Smooth muscle cell (in vitro differentiated cells): ENCODE measurements at regions not wholly inside any gene's neighbourhood (a gene's known extent, or its start where the extent isn't known, plus 50 kb on each side); places are given as distances from the start of the nearest gene placed in this dataset.

Experiments used
- DNase-seq: peaks from one replicate; lab custom pipeline; 2025; ENCODE audit not compliant: unreplicated experiment; lab: John Stamatoyannopoulos, UW
- H2AFZ ChIP-seq: fragments of 200-600 bp; sonication (generic); 2 replicates; pipeline ENCODE4 v1.6.0; 2016; ENCODE audit warnings: antibody characterized with exemption, low read depth, mild to moderate bottlenecking
- H3F3A ChIP-seq: fragments of 200-600 bp; sonication (generic); 2 replicates; pipeline ENCODE4 v1.6.0; 2017; ENCODE audit warnings: antibody characterized with exemption, low read depth
- H3K27ac ChIP-seq: fragments of 200-600 bp; sonication (generic); 2 replicates; pipeline ENCODE4 v1.5.1; 2016; ENCODE audit warnings: low read depth, mild to moderate bottlenecking
- H3K27me3 ChIP-seq: fragments of 200-600 bp; sonication (generic); 2 replicates; pipeline ENCODE4 v1.6.1; 2016; ENCODE audit warnings: low read depth, mild to moderate bottlenecking
- H3K36me3 ChIP-seq: fragments of 200-600 bp; sonication (generic); 2 replicates; pipeline ENCODE4 v1.5.1; 2016; ENCODE audit warnings: low read depth
- H3K4me1 ChIP-seq: fragments of 200-600 bp; sonication (generic); 2 replicates; pipeline ENCODE4 v1.5.1; 2016; ENCODE audit warnings: low read depth
- H3K4me2 ChIP-seq: fragments of 200-600 bp; sonication (generic); 2 replicates; pipeline ENCODE4 v1.6.0; 2016; ENCODE audit warnings: mild to moderate bottlenecking
- H3K4me3 ChIP-seq: fragments of 200-600 bp; sonication (generic); 2 replicates; pipeline ENCODE4 v1.5.1; 2016; ENCODE audit warnings: mild to moderate bottlenecking
- H3K79me2 ChIP-seq: fragments of 200-600 bp; sonication (generic); 2 replicates; pipeline ENCODE4 v1.6.0; 2016; ENCODE audit warnings: low read depth, mild to moderate bottlenecking
- H3K9ac ChIP-seq: fragments of 200-600 bp; sonication (generic); 2 replicates; pipeline ENCODE4 v1.6.0; 2016; ENCODE audit warnings: low read depth
- H3K9me3 ChIP-seq: fragments of 200-600 bp; sonication (generic); replicated peaks from 2 replicates; pipeline ENCODE4 v1.5.1; 2016; ENCODE audit warnings: low read depth
- H4K20me1 ChIP-seq: fragments of 200-600 bp; sonication (generic); 2 replicates; pipeline ENCODE4 v1.6.0; 2016; ENCODE audit warnings: low read depth
- CTCF ChIP-seq: fragments of 200-600 bp; sonication (generic); IDR thresholded peaks from 2 replicates; pipeline ENCODE4 v1.5.1; 2017; ENCODE audit warnings: borderline replicate concordance, mild to moderate bottlenecking, antibody characterized with exemption; ENCODE audit not compliant: insufficient read depth, poor library complexity, severe bottlenecking
- WGBS: methylation state at CpG from one replicate; pipeline ENCODE4 v1.1.7; 2016; ENCODE audit warnings: low lambda C conversion rate; 5-methylcytosine and 5-hydroxymethylcytosine counted together

GRCh38 chr10:42988517-42989395 lies 88.1 kb upstream of the RET start:
- no peaks in the 10 kb centered on the region for H3F3A ChIP-seq
- no peak overlapping the region for H3K4me3 ChIP-seq
- no peaks in the 10 kb centered on the region for H4K20me1 ChIP-seq
- H3K4me1 ChIP-seq, result no peaks in the 10 kb centered on the region
- no peak overlapping the region for H3K27ac ChIP-seq
- 69% methylated on average over 11 of the region's 11 CpGs for WGBS
- H3K4me2 ChIP-seq, result no peak overlapping the region
- no peaks in the 10 kb centered on the region for H3K27me3 ChIP-seq
- H2AFZ ChIP-seq, result no peak overlapping the region
- no peaks in the 10 kb centered on the region for H3K9me3 ChIP-seq
- TF ChIP-seq CTCF, result no peak
- no peaks in the 10 kb centered on the region for H3K36me3 ChIP-seq
- H3K9ac ChIP-seq, result no peak overlapping the region
- DNase-seq, result no peak
- no peaks in the 10 kb centered on the region for H3K79me2 ChIP-seq

GRCh38 chr10:42989481-42989921 lies 87.4 kb upstream of the RET start:
- H4K20me1 ChIP-seq, result no peaks in the 10 kb centered on the region
- no peak overlapping the region for H3K4me2 ChIP-seq
- no peaks in the 10 kb centered on the region for H3K27me3 ChIP-seq
- no peak overlapping the region for H3K9ac ChIP-seq
- no peak overlapping the region for H3K4me3 ChIP-seq
- H3K9me3 ChIP-seq, result no peaks in the 10 kb centered on the region
- no peak overlapping the region for H2AFZ ChIP-seq
- no peak overlapping the region for H3K27ac ChIP-seq
- 82% methylated on average over 2 of the region's 2 CpGs for WGBS
- no peak for DNase-seq
- H3K36me3 ChIP-seq, result no peaks in the 10 kb centered on the region
- TF ChIP-seq CTCF, result no peak
- no peaks in the 10 kb centered on the region for H3F3A ChIP-seq
- no peaks in the 10 kb centered on the region for H3K79me2 ChIP-seq
- H3K4me1 ChIP-seq, result no peaks in the 10 kb centered on the region

- Histone ChIP-seq H3K9me3 (no peaks in the 10 kb centered on the region), H3K27me3 (no peaks in the 10 kb centered on the region), H3K79me2 (no peaks in the 10 kb centered on the region), H3K4me1 (no peaks in the 10 kb centered on the region), H3K4me2 (no peak overlapping the region), H3K27ac (no peak overlapping the region), H2AFZ (no peak overlapping the region), H3F3A (no peaks in the 10 kb centered on the region), H3K4me3 (no peak overlapping the region), H3K36me3 (no peaks in the 10 kb centered on the region), H4K20me1 (no peaks in the 10 kb centered on the region), H3K9ac (no peak overlapping the region)
- 87% methylated on average over 18 of the region's 18 CpGs for WGBS
- no peak for TF ChIP-seq CTCF
- no peak for DNase-seq
Measured at GRCh38 chr10:42990016-42990720, 86.7 kb upstream of the RET start.
